Stimulated activated CD8-positive, alpha-beta memory T cell treated with anti-CD3 and anti-CD28 coated beads, Interleukin-7, amount 100 ng/mL, for 24 hours (primary cell): ENCODE measurements at regions not wholly inside any gene's neighbourhood (a gene's known extent, or its start where the extent isn't known, plus 50 kb on each side); places are given as distances from the start of the nearest gene placed in this dataset.
A peak's percentile ranks its signal among the peaks of the same experiment; 100 is the strongest.

ENCODE experiments used
- DNase-seq: peaks from one replicate; pipeline ENCODE4 v3.0.0-alpha.2; 2020; ENCODE audit warnings: low read depth

GRCh38 chr6:169890049-169890448 lies 138.6 kb downstream of the ERMARD start:
- no peak for DNase-seq

GRCh38 chr6:169887529-169888140 lies 136.2 kb downstream of the ERMARD start:
- no peak for DNase-seq

GRCh38 chr6:169886631-169887227 lies 135.3 kb downstream of the ERMARD start:
- no peak for DNase-seq

- no peak for DNase-seq
These were observed 134.4 kb downstream of the ERMARD start for GRCh38 chr6:169885831-169886230.

- DNase-seq = no peak
These were observed 133.7 kb downstream of the ERMARD start for GRCh38 chr6:169885131-169885530.

- DNase-seq = no peak
These were observed 132.7 kb downstream of the ERMARD start for GRCh38 chr6:169884158-169884557.

- DNase-seq = no peak
These were observed 131.9 kb downstream of the ERMARD start for GRCh38 chr6:169883316-169883715.

GRCh38 chr6:169881976-169882375 lies 130.6 kb downstream of the ERMARD start:
- DNase-seq = no peak

- DNase-seq = no peak
These were observed 130.0 kb downstream of the ERMARD start for GRCh38 chr6:169881398-169881797.

GRCh38 chr6:169880516-169880915 lies 129.1 kb downstream of the ERMARD start:
- DNase-seq = no peak

- DNase-seq = no peak
These were observed 117.9 kb downstream of the ERMARD start for GRCh38 chr6:169869301-169869700.

- peak; percentile 8 for DNase-seq
These were observed 117.0 kb downstream of the ERMARD start for GRCh38 chr6:169868458-169868857.

- DNase-seq = no peak
These were observed 116.3 kb downstream of the ERMARD start for GRCh38 chr6:169867751-169868191.

GRCh38 chr6:169866668-169867521 lies 115.5 kb downstream of the ERMARD start:
- no peak for DNase-seq

- DNase-seq = no peak
These were observed 114.7 kb downstream of the ERMARD start for GRCh38 chr6:169866140-169866534.

GRCh38 chr6:169865346-169866139 lies 114.1 kb downstream of the ERMARD start:
- DNase-seq = no peak

- no peak for DNase-seq
These were observed 113.0 kb downstream of the ERMARD start for GRCh38 chr6:169864148-169865020.

- no peak for DNase-seq
These were observed 112.3 kb downstream of the ERMARD start for GRCh38 chr6:169863710-169864109.

GRCh38 chr6:169862892-169863525 lies 111.6 kb downstream of the ERMARD start:
- no peak for DNase-seq

GRCh38 chr6:169862043-169862891 lies 110.8 kb downstream of the ERMARD start:
- DNase-seq = no peak
